ENCODE measurements at regions not wholly inside any gene's neighbourhood (a gene's known extent, or its start where the extent isn't known, plus 50 kb on each side); places are given as distances from the start of the nearest gene placed in this dataset.

GRCh38 chr14:28020112-28020511 lies 746.5 kb upstream of the FOXG1 start:
- DNase-seq (ENCODE audit: low read depth), result no peak
- TF ChIP-seq, protein P1, sequence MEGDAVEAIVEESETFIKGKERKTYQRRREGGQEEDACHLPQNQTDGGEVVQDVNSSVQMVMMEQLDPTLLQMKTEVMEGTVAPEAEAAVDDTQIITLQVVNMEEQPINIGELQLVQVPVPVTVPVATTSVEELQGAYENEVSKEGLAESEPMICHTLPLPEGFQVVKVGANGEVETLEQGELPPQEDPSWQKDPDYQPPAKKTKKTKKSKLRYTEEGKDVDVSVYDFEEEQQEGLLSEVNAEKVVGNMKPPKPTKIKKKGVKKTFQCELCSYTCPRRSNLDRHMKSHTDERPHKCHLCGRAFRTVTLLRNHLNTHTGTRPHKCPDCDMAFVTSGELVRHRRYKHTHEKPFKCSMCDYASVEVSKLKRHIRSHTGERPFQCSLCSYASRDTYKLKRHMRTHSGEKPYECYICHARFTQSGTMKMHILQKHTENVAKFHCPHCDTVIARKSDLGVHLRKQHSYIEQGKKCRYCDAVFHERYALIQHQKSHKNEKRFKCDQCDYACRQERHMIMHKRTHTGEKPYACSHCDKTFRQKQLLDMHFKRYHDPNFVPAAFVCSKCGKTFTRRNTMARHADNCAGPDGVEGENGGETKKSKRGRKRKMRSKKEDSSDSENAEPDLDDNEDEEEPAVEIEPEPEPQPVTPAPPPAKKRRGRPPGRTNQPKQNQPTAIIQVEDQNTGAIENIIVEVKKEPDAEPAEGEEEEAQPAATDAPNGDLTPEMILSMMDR (conservative IDR thresholded peaks at IDR 0.05; ENCODE audit: low read depth, low read length), result no peak
- H3K4me3 ChIP-seq (ENCODE audit: low read length), result no peak overlapping the region

- TF ChIP-seq, protein P1 (conservative IDR thresholded peaks at IDR 0.05; ENCODE audit: low read depth, low read length), result no peak
- DNase-seq (ENCODE audit: low read depth), result no peak
- H3K4me3 ChIP-seq (ENCODE audit: low read length), result no peak overlapping the region
These were observed 742.7 kb upstream of the FOXG1 start for GRCh38 chr14:28023853-28024252.

DNA sequence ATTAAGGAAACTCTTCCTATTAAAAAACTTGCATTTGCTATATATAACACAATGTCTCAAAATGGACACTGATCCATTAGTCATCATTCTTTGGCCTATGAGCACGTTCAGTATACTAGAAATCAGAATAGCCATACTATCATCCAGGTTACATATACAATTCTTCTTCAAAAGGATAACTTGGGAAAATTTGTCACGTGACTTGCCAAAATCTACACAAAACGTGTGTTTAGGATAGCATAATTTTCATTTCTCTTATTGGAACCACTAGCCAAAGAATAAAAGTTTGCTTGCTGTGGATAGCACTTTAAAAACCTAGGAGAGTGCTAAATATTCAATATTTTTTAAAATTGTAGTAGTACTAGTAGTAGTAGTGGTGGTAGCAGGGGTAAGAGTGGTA lies 714.3 kb upstream of the FOXG1 start:
- no peak overlapping the region for H3K4me3 ChIP-seq (ENCODE audit: low read length)
- DNase-seq (ENCODE audit: low read depth), result no peak
- TF ChIP-seq, protein P1 (conservative IDR thresholded peaks at IDR 0.05; ENCODE audit: low read depth, low read length), result no peak

- H3K4me3 ChIP-seq (ENCODE audit: low read length), result no peak overlapping the region
- no peak for DNase-seq (ENCODE audit: low read depth)
- TF ChIP-seq, protein P1 (conservative IDR thresholded peaks at IDR 0.05; ENCODE audit: low read depth, low read length), result no peak
These were observed 711.6 kb upstream of the FOXG1 start for GRCh38 chr14:28055008-28055407.

DNA sequence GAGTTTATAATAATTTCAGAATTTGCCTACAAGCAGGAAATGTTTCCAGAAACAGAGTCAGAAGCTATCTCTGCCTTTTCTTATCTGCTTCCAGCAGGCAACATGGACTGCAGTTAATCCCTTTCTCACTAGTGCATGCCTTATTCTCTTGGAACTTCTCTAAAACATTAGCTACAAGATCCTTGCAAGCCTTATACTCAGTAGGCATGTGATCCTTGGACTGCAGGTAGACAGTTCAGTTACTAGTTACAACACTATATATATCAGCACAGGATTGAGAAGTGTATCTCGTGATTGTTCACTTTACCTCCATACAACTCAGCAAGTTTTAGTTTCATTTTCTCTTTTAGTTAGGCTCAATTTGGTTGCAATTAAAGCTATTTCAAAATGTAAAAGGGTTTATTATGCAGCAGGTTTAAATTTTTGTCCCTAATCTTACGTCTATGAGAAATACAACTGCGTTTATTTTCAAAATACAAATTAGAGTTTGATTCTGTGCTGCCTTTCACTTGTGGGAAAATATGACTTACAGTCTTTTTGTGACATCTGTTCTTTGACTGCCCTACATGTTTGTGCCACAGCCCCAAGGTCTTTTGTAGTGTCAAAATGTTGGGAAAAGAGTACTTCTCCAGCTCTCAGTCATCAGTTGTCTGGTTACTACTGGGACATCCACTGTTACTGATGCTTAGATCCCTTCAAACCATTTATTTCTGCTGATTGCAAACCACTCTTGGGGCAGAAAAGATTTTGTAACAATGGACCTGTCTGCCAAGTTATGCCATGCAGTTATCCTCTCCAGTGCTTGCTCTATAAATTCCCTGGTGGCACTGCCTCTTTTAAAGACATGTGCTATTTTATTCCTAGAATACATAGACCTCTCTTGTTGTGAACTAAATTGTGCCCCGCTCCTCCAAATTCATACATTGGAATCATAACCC lies 709.0 kb upstream of the FOXG1 start:
- no peak for DNase-seq (ENCODE audit: low read depth)
- H3K4me3 ChIP-seq (ENCODE audit: low read length), result no peak overlapping the region
- TF ChIP-seq, protein P1 (conservative IDR thresholded peaks at IDR 0.05; ENCODE audit: low read depth, low read length), result no peak

GRCh38 chr14:28059254-28059653 lies 707.3 kb upstream of the FOXG1 start:
- DNase-seq (ENCODE audit: low read depth), result no peak
- TF ChIP-seq, protein P1 (conservative IDR thresholded peaks at IDR 0.05; ENCODE audit: low read depth, low read length), result no peak
- no peak overlapping the region for H3K4me3 ChIP-seq (ENCODE audit: low read length)

DNA sequence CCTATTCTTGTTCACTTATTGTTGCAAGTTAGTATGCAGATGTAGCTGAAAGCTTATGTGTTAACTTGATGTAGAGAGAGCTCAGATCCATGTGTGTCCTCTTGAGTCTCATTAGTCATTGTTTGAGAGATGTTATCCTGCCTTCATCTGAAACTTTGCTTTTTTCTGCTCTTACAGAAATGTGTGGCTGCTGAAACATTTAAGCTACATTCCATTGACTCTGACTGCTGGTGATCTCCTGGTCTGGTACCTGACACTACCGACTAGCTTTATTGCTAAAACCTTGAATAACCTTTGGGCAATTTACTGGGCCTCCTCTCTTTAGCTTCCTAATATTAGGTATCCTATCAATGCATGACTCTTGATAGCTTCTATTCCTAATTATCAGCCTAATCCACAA lies 705.6 kb upstream of the FOXG1 start:
- no peak for DNase-seq (ENCODE audit: low read depth)
- TF ChIP-seq, protein P1 (conservative IDR thresholded peaks at IDR 0.05; ENCODE audit: low read depth, low read length), result no peak
- H3K4me3 ChIP-seq (ENCODE audit: low read length), result no peak overlapping the region
